GM06990 (cell line): ENCODE measurements at regions not wholly inside any gene's neighbourhood (a gene's known extent, or its start where the extent isn't known, plus 50 kb on each side); places are given as distances from the start of the nearest gene placed in this dataset.
"Not testable (repeated sequence)": the region's sequence is repeated elsewhere in the genome, so short reads cannot be mapped to it uniquely, and the experiment has no call there.

ENCODE experiments used
- DNase-seq: peaks from one replicate; pipeline ENCODE4 v3.0.0-alpha.2; 2011; ENCODE audit not compliant: insufficient read length; ENCODE audit errors: extremely low read depth
- H3K27me3 ChIP-seq: replicated peaks from 2 replicates; pipeline ENCODE4 v1.6.0; 2011; ENCODE audit warnings: low read length; ENCODE audit not compliant: control insufficient read depth, insufficient read depth
- H3K36me3 ChIP-seq: 2 replicates; pipeline ENCODE4 v1.5.1; 2011; ENCODE audit warnings: low read length; ENCODE audit not compliant: control insufficient read depth, insufficient read depth
- H3K4me3 ChIP-seq: replicated peaks from 2 replicates; pipeline ENCODE4 v1.5.1; 2011; ENCODE audit warnings: low read depth, mild to moderate bottlenecking, control low read depth, low read length
- CTCF ChIP-seq: IDR thresholded peaks from 2 replicates; pipeline ENCODE4 v1.5.1; 2011; ENCODE audit warnings: low read length, control low read depth, mild to moderate bottlenecking, inconsistent platforms; ENCODE audit not compliant: insufficient read depth, poor library complexity, severe bottlenecking

- Histone ChIP-seq H3K27me3 (no peaks in the 10 kb centered on the region), H3K36me3 (no peaks in the 10 kb centered on the region), H3K4me3 (no peak overlapping the region)
- no peak for TF ChIP-seq CTCF
- no peak for DNase-seq
These were observed 73.8 kb upstream of the EPCAM start for GRCh38 chr2:47295131-47295980.

- no peaks in the 10 kb centered on the region for H3K27me3 ChIP-seq
- DNase-seq = no peak
- no peak for TF ChIP-seq CTCF
These were observed 75.1 kb upstream of the EPCAM start for GRCh38 chr2:47293976-47294375.

GRCh38 chr2:47288864-47289263 is 80.2 kb upstream of the EPCAM start:
- Histone ChIP-seq H3K27me3 (no peaks in the 10 kb centered on the region), H3K36me3 (no peaks in the 10 kb centered on the region), H3K4me3 (no peak overlapping the region)
- DNase-seq = no peak
- TF ChIP-seq CTCF = no peak

More at GRCh38 chr2:47293976-47294375, 75.1 kb upstream of the EPCAM start:
- no peak overlapping the region for H3K4me3 ChIP-seq
- no peaks in the 10 kb centered on the region for H3K36me3 ChIP-seq

GRCh38 chr2:47283659-47284058 is 85.5 kb upstream of the EPCAM start:
- TF ChIP-seq CTCF = no peak

GRCh38 chr2:47282621-47283272 is 86.4 kb upstream of the EPCAM start:
- no peak for DNase-seq
- Histone ChIP-seq H3K27me3 (no peaks in the 10 kb centered on the region), H3K36me3 (no peaks in the 10 kb centered on the region), H3K4me3 (no peak overlapping the region)
- TF ChIP-seq CTCF = no peak

More at GRCh38 chr2:47283659-47284058, 85.5 kb upstream of the EPCAM start:
- H3K27me3 ChIP-seq = no peaks in the 10 kb centered on the region
- no peak for DNase-seq
- no peak overlapping the region for H3K4me3 ChIP-seq
- H3K36me3 ChIP-seq = no peaks in the 10 kb centered on the region

GRCh38 chr2:47279525-47279924 is 89.6 kb upstream of the EPCAM start:
- not testable (repeated sequence) for H3K4me3 ChIP-seq, H3K36me3 ChIP-seq, DNase-seq, H3K27me3 ChIP-seq
